IPS DF 6.9 (cell line): ENCODE measurements at regions not wholly inside any gene's neighbourhood (a gene's known extent, or its start where the extent isn't known, plus 50 kb on each side); places are given as distances from the start of the nearest gene placed in this dataset.

Source experiments
- DNase-seq: peaks from one replicate; pipeline ENCODE4 v3.0.0-alpha.2; 2013; ENCODE audit warnings: low read depth, low spot score
- H3K27ac ChIP-seq: one replicate; pipeline ENCODE4 v1.5.1; 2013; ENCODE audit warnings: low read length, control low read depth
- H3K27me3 ChIP-seq: 2 replicates; pipeline ENCODE4 v1.6.1; 2013; ENCODE audit warnings: mild to moderate bottlenecking, low read length; ENCODE audit not compliant: control insufficient read depth, insufficient read depth
- H3K36me3 ChIP-seq: 2 replicates; pipeline ENCODE4 v1.6.1; 2013; ENCODE audit warnings: low read length; ENCODE audit not compliant: control insufficient read depth, insufficient read depth
- H3K4me1 ChIP-seq: 2 replicates; pipeline ENCODE4 v1.6.1; 2013; ENCODE audit warnings: low read length; ENCODE audit not compliant: control insufficient read depth, insufficient read depth
- H3K4me3 ChIP-seq: 2 replicates; pipeline ENCODE4 v1.5.1; 2013; ENCODE audit warnings: mild to moderate bottlenecking, low read length
- H3K9me3 ChIP-seq: 2 replicates; pipeline ENCODE4 v1.6.1; 2013; ENCODE audit warnings: low read length, inconsistent platforms; ENCODE audit not compliant: control insufficient read depth, insufficient read depth
- WGBS: extraction: QIAGEN DNeasy Blood & Tissue Kit; methylation state at CpG from one replicate; pipeline ENCODE4 v1.1.7; 2013; ENCODE audit warnings: mixed read lengths, missing lambda C conversion rate; ENCODE audit not compliant: insufficient read length, insufficient coverage; 5-methylcytosine and 5-hydroxymethylcytosine counted together

GRCh38 chr3:156620901-156621300 is 53.5 kb upstream of the TIPARP start:
- Histone ChIP-seq H3K9me3 (no peaks in the 10 kb centered on the region), H3K4me1 (no peaks in the 10 kb centered on the region), H3K27me3 (no peaks in the 10 kb centered on the region), H3K4me3 (no peak overlapping the region), H3K27ac (no peak overlapping the region), H3K36me3 (no peaks in the 10 kb centered on the region)
- no CpG with 5 or more reads among the region's 5 CpGs for WGBS
- no peak for DNase-seq

GRCh38 chr3:156620260-156620659 is 54.1 kb upstream of the TIPARP start:
- no peaks in the 10 kb centered on the region for H3K27me3 ChIP-seq
- H3K9me3 ChIP-seq, result no peaks in the 10 kb centered on the region
- H3K27ac ChIP-seq, result no peak overlapping the region
- peaks cover 1% of the 10 kb centered on the region; the same call in 1 of the 2 replicates for H3K4me1 ChIP-seq
- no peak for DNase-seq
- no peak overlapping the region for H3K4me3 ChIP-seq
- H3K36me3 ChIP-seq, result no peaks in the 10 kb centered on the region
- no CpG with 5 or more reads among the region's 2 CpGs for WGBS

- Histone ChIP-seq H3K27me3 (no peaks in the 10 kb centered on the region), H3K9me3 (no peaks in the 10 kb centered on the region), H3K4me3 (no peak overlapping the region), H3K4me1 (peaks cover 1% of the 10 kb centered on the region; the same call in 1 of the 2 replicates), H3K27ac (no peak overlapping the region), H3K36me3 (no peaks in the 10 kb centered on the region)
- no peak for DNase-seq
- no CpG with 5 or more reads among the region's 2 CpGs for WGBS
These were observed 55.0 kb upstream of the TIPARP start for GRCh38 chr3:156619376-156619775.

- Histone ChIP-seq H3K36me3 (no peaks in the 10 kb centered on the region), H3K9me3 (no peaks in the 10 kb centered on the region), H3K27ac (no peak overlapping the region), H3K27me3 (no peaks in the 10 kb centered on the region), H3K4me1 (peaks cover 1% of the 10 kb centered on the region; the same call in 1 of the 2 replicates), H3K4me3 (no peak overlapping the region)
- DNase-seq, result no peak
These were observed 56.6 kb upstream of the TIPARP start for GRCh38 chr3:156617781-156618180.

- no peaks in the 10 kb centered on the region for H3K9me3 ChIP-seq
- DNase-seq, result no peak
- H3K4me1 ChIP-seq, result peaks cover 1% of the 10 kb centered on the region; the same call in 1 of the 2 replicates
- H3K27me3 ChIP-seq, result no peaks in the 10 kb centered on the region
- no peaks in the 10 kb centered on the region for H3K36me3 ChIP-seq
- H3K27ac ChIP-seq, result no peak overlapping the region
- H3K4me3 ChIP-seq, result no peak overlapping the region
These were observed 57.2 kb upstream of the TIPARP start for GRCh38 chr3:156617145-156617544.

- H3K36me3 ChIP-seq, result no peaks in the 10 kb centered on the region
- WGBS, result no CpG with 5 or more reads among the region's 1 CpG
- no peaks in the 10 kb centered on the region for H3K9me3 ChIP-seq
- peaks cover 1% of the 10 kb centered on the region; the same call in 1 of the 2 replicates for H3K4me1 ChIP-seq
- no peak for DNase-seq
- no peaks in the 10 kb centered on the region for H3K27me3 ChIP-seq
- no peak overlapping the region for H3K27ac ChIP-seq
- no peak overlapping the region for H3K4me3 ChIP-seq
These were observed 58.7 kb upstream of the TIPARP start for GRCh38 chr3:156615592-156616173.

GRCh38 chr3:156614642-156615511 is 59.5 kb upstream of the TIPARP start:
- no peaks in the 10 kb centered on the region for H3K36me3 ChIP-seq
- H3K27me3 ChIP-seq, result no peaks in the 10 kb centered on the region
- no peak overlapping the region for H3K27ac ChIP-seq
- DNase-seq, result no peak
- H3K4me1 ChIP-seq, result peaks cover 1% of the 10 kb centered on the region; the same call in 1 of the 2 replicates
- no CpG with 5 or more reads among the region's 1 CpG for WGBS
- H3K4me3 ChIP-seq, result no peak overlapping the region
- H3K9me3 ChIP-seq, result no peaks in the 10 kb centered on the region

GRCh38 chr3:156612903-156613302 is 58.0 kb upstream of the SSR3 start:
- no peaks in the 10 kb centered on the region for H3K9me3 ChIP-seq
- H3K27me3 ChIP-seq, result no peaks in the 10 kb centered on the region
- no peaks in the 10 kb centered on the region for H3K36me3 ChIP-seq
- no peak for DNase-seq
- H3K4me1 ChIP-seq, result peaks cover 1% of the 10 kb centered on the region; the same call in 1 of the 2 replicates
- H3K4me3 ChIP-seq, result no peak overlapping the region
- no peak overlapping the region for H3K27ac ChIP-seq

- Histone ChIP-seq H3K36me3 (no peaks in the 10 kb centered on the region), H3K4me1 (peaks cover 1% of the 10 kb centered on the region; the same call in 1 of the 2 replicates), H3K4me3 (no peak overlapping the region), H3K27me3 (no peaks in the 10 kb centered on the region), H3K9me3 (no peaks in the 10 kb centered on the region), H3K27ac (no peak overlapping the region)
- WGBS, result no CpG with 5 or more reads among the region's 2 CpGs
- DNase-seq, result no peak
These were observed 57.1 kb upstream of the SSR3 start for GRCh38 chr3:156611870-156612494.

GRCh38 chr3:156610154-156610553 is 55.2 kb upstream of the SSR3 start:
- no peak for DNase-seq
- Histone ChIP-seq H3K4me3 (no peak overlapping the region), H3K4me1 (no peaks in the 10 kb centered on the region), H3K27me3 (no peaks in the 10 kb centered on the region), H3K36me3 (no peaks in the 10 kb centered on the region), H3K9me3 (no peaks in the 10 kb centered on the region), H3K27ac (no peak overlapping the region)
- no CpG with 5 or more reads among the region's 2 CpGs for WGBS
